ENCODE measurements at regions not wholly inside any gene's neighbourhood (a gene's known extent, or its start where the extent isn't known, plus 50 kb on each side); places are given as distances from the start of the nearest gene placed in this dataset.

GRCh38 chr6:152854086-152854795 is 103.6 kb downstream of the VIP start:
- H3K27me3 Mint-ChIP-seq (ENCODE audit: unreplicated experiment), result no peaks in the 10 kb centered on the region
- DNase-seq, result no peak
- H3K27ac Mint-ChIP-seq (ENCODE audit: unreplicated experiment), result no peak overlapping the region
- H3K9me3 Mint-ChIP-seq (ENCODE audit: unreplicated experiment), result no peaks in the 10 kb centered on the region
- H3K4me1 Mint-ChIP-seq (ENCODE audit: low read depth, unreplicated experiment), result no peaks in the 10 kb centered on the region
- no peaks in the 10 kb centered on the region for H3K36me3 Mint-ChIP-seq (ENCODE audit: unreplicated experiment)
- no peak for TF ChIP-seq CTCF (IDR thresholded peaks at IDR 0.05; ENCODE audit: partially characterized antibody, unreplicated experiment)
- no peak overlapping the region for H3K4me3 Mint-ChIP-seq (ENCODE audit: unreplicated experiment)

- no peak overlapping the region for H3K27ac Mint-ChIP-seq (ENCODE audit: unreplicated experiment)
- no peak for DNase-seq
- H3K27me3 Mint-ChIP-seq (ENCODE audit: unreplicated experiment), result no peaks in the 10 kb centered on the region
- no peak overlapping the region for H3K4me3 Mint-ChIP-seq (ENCODE audit: unreplicated experiment)
- no peaks in the 10 kb centered on the region for H3K36me3 Mint-ChIP-seq (ENCODE audit: unreplicated experiment)
- no peaks in the 10 kb centered on the region for H3K4me1 Mint-ChIP-seq (ENCODE audit: low read depth, unreplicated experiment)
- TF ChIP-seq CTCF (IDR thresholded peaks at IDR 0.05; ENCODE audit: partially characterized antibody, unreplicated experiment), result no peak
- no peaks in the 10 kb centered on the region for H3K9me3 Mint-ChIP-seq (ENCODE audit: unreplicated experiment)
Measured at GRCh38 chr6:152858141-152858540, 107.5 kb downstream of the VIP start.

GRCh38 chr6:152859225-152859624 is 108.6 kb downstream of the VIP start:
- H3K27me3 Mint-ChIP-seq (ENCODE audit: unreplicated experiment), result no peaks in the 10 kb centered on the region
- no peak for DNase-seq
- no peak overlapping the region for H3K4me3 Mint-ChIP-seq (ENCODE audit: unreplicated experiment)
- TF ChIP-seq CTCF (IDR thresholded peaks at IDR 0.05; ENCODE audit: partially characterized antibody, unreplicated experiment), result no peak
- H3K4me1 Mint-ChIP-seq (ENCODE audit: low read depth, unreplicated experiment), result no peaks in the 10 kb centered on the region
- no peaks in the 10 kb centered on the region for H3K36me3 Mint-ChIP-seq (ENCODE audit: unreplicated experiment)
- no peak overlapping the region for H3K27ac Mint-ChIP-seq (ENCODE audit: unreplicated experiment)
- no peaks in the 10 kb centered on the region for H3K9me3 Mint-ChIP-seq (ENCODE audit: unreplicated experiment)

- no peaks in the 10 kb centered on the region for H3K9me3 Mint-ChIP-seq (ENCODE audit: unreplicated experiment)
- H3K4me3 Mint-ChIP-seq (ENCODE audit: unreplicated experiment), result no peak overlapping the region
- H3K36me3 Mint-ChIP-seq (ENCODE audit: unreplicated experiment), result no peaks in the 10 kb centered on the region
- no peaks in the 10 kb centered on the region for H3K27me3 Mint-ChIP-seq (ENCODE audit: unreplicated experiment)
- no peaks in the 10 kb centered on the region for H3K4me1 Mint-ChIP-seq (ENCODE audit: low read depth, unreplicated experiment)
- TF ChIP-seq CTCF (IDR thresholded peaks at IDR 0.05; ENCODE audit: partially characterized antibody, unreplicated experiment), result peak; percentile 79
- no peak overlapping the region for H3K27ac Mint-ChIP-seq (ENCODE audit: unreplicated experiment)
- peak; percentile 67 for DNase-seq
Measured at GRCh38 chr6:152863618-152864326, 113.2 kb downstream of the VIP start.

GRCh38 chr6:152874267-152874666 is 108.6 kb downstream of the FBXO5 start:
- no peak for TF ChIP-seq CTCF (IDR thresholded peaks at IDR 0.05; ENCODE audit: partially characterized antibody, unreplicated experiment)
- Mint-ChIP-seq H3K4me3 (ENCODE audit: unreplicated experiment) (no peak overlapping the region), H3K9me3 (ENCODE audit: unreplicated experiment) (no peaks in the 10 kb centered on the region), H3K4me1 (ENCODE audit: low read depth, unreplicated experiment) (no peaks in the 10 kb centered on the region), H3K36me3 (ENCODE audit: unreplicated experiment) (no peaks in the 10 kb centered on the region), H3K27me3 (ENCODE audit: unreplicated experiment) (no peaks in the 10 kb centered on the region), H3K27ac (ENCODE audit: unreplicated experiment) (no peak overlapping the region)
- no peak for DNase-seq

Data from glutamatergic neuron (in vitro differentiated cells).